Uterus (tissue), 3 donors: ENCODE measurements at regions not wholly inside any gene's neighbourhood (a gene's known extent, or its start where the extent isn't known, plus 50 kb on each side); places are given as distances from the start of the nearest gene placed in this dataset.

Experiments
- DNase-seq, 2 donors: peaks; one replicate each; pipeline ENCODE4 v3.0.0-alpha.2; 2019 to 2020
- H3K27ac ChIP-seq, 2 donors: fragments of 200-600 bp; sonication (generic); 1 replicate in 1 of 2; 2 replicates in 1 of 2; pipeline ENCODE4 v1.5.1; 2016 to 2018
- H3K27me3 ChIP-seq, 2 donors: fragments of 200-600 bp; sonication (generic); one replicate each; pipeline ENCODE4 v1.5.1; 2018 to 2019; ENCODE audit warnings: control low read depth in 1 of 2
- H3K36me3 ChIP-seq, 2 donors: fragments of 200-600 bp; sonication (generic); one replicate each; pipeline ENCODE4 v1.5.1; 2019; ENCODE audit warnings: control low read depth in 1 of 2
- H3K4me1 ChIP-seq, 2 donors: fragments of 200-600 bp; sonication (generic); one replicate each; pipeline ENCODE4 v1.5.1; 2018 to 2019; ENCODE audit warnings: control low read depth in 1 of 2
- H3K4me3 ChIP-seq, 2 donors: fragments of 200-600 bp; sonication (generic); 1 replicate in 1 of 2; 2 replicates in 1 of 2; pipeline ENCODE4 v1.5.1; 2018 to 2019; ENCODE audit warnings: mild to moderate bottlenecking in 1 of 2
- H3K9me3 ChIP-seq, 2 donors: fragments of 200-600 bp; sonication (generic); one replicate each; pipeline ENCODE4 v1.5.1; 2019; ENCODE audit warnings: control low read depth in 1 of 2
- POLR2A ChIP-seq, 2 donors: fragments of 450-650 bp; IDR thresholded peaks; one replicate each; pipeline ENCODE4 v1.6.1; 2016; ENCODE audit warnings: antibody characterized with exemption in 2 of 2, mild to moderate bottlenecking in 1 of 2, moderate library complexity in 1 of 2
- intact Hi-C: fragments of 100-400 bp; cut with DNase I; formaldehyde crosslinking; loops from one replicate; pipeline ENCODE4 v1.15.1; 2023; ENCODE audit warnings: low total_unique reads
- TF ChIP-seq, protein P1 (sequence below), 4 experiments: fragments of 200-600 bp in 2 of 4; fragments of 450-650 bp in 2 of 4; sonication (generic) in 2 of 4; IDR thresholded peaks; one replicate each; pipeline ENCODE4 v1.5.1; 2016 to 2019; ENCODE audit warnings: antibody characterized with exemption in 4 of 4, mild to moderate bottlenecking in 2 of 4, moderate library complexity in 1 of 4
- donor health status: DM: yes; HTN: yes; CAD: no.

DNA sequence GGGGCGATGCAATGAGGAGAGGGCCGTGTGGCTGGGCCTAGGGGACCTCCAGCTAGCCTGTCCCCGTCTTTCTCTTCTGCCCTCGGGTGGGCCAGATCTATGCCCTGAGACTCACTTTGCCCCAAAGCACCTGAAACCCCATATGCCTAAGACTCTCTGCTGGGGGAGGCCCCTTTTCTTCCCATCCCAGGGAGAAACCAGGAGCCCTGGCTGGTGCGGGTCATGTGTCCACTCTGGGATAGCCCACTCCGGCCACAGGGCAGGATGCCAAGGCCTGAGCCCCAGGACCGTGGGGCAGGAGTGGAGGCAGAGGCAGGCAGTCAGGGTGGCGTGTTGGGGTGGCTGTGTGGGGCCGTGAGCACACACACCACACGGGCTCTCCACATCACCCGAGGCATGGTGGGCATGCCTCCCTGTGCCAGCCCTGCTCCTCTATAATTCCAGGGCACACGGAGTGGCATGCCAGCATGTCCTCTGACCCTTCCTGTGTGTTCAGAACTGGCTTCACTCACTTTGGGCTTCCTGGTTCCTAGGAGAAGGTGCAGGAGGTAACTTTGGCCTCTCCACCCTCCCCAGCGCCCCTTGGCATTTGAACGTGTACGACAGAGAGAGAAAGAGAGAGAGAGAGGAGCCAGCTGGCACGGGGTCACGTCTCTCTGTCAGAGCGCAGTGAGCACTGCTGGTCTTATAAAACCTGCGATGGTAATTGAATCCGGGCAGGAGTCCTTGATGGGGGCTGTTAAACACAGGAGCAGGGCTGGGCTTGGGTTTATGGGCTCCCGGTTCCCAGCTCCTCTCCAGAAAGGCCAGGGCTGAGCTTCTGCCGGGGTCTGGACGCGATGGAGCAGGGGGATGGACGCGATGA, 144.2 kb downstream of the KIF26A start:
- Histone ChIP-seq H3K4me1 (no peaks in the 10 kb centered on the region), H3K27ac (no peak overlapping the region), H3K9me3 (no peaks in the 10 kb centered on the region), H3K36me3 (no peaks in the 10 kb centered on the region), H3K27me3 (no peaks in the 10 kb centered on the region), H3K4me3 (no peak overlapping the region)
- no peak for TF ChIP-seq POLR2A (IDR thresholded peaks at IDR 0.05)
- TF ChIP-seq, protein P1, sequence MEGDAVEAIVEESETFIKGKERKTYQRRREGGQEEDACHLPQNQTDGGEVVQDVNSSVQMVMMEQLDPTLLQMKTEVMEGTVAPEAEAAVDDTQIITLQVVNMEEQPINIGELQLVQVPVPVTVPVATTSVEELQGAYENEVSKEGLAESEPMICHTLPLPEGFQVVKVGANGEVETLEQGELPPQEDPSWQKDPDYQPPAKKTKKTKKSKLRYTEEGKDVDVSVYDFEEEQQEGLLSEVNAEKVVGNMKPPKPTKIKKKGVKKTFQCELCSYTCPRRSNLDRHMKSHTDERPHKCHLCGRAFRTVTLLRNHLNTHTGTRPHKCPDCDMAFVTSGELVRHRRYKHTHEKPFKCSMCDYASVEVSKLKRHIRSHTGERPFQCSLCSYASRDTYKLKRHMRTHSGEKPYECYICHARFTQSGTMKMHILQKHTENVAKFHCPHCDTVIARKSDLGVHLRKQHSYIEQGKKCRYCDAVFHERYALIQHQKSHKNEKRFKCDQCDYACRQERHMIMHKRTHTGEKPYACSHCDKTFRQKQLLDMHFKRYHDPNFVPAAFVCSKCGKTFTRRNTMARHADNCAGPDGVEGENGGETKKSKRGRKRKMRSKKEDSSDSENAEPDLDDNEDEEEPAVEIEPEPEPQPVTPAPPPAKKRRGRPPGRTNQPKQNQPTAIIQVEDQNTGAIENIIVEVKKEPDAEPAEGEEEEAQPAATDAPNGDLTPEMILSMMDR (IDR thresholded peaks at IDR 0.05), result no peak
- intact Hi-C loops, result no loop called here
- DNase-seq, result peak; percentile 9 to 10

- no peak overlapping the region for H3K27ac ChIP-seq
- H3K4me1 ChIP-seq, result no peaks in the 10 kb centered on the region
- no peak overlapping the region for H3K4me3 ChIP-seq
- intact Hi-C loops, result no loop called here
- peak in 1 of 2 donors; percentile 8 for DNase-seq
- no peaks in the 10 kb centered on the region for H3K9me3 ChIP-seq
- H3K36me3 ChIP-seq, result no peaks in the 10 kb centered on the region
- H3K27me3 ChIP-seq, result no peaks in the 10 kb centered on the region
- TF ChIP-seq, protein P1 (IDR thresholded peaks at IDR 0.05), result no peak
- TF ChIP-seq POLR2A (IDR thresholded peaks at IDR 0.05), result no peak
Observed at GRCh38 chr14:104283197-104284106, 145.1 kb downstream of the KIF26A start.

- H3K27ac ChIP-seq, result no peak overlapping the region
- DNase-seq, result no peak
- no peaks in the 10 kb centered on the region for H3K27me3 ChIP-seq
- H3K4me1 ChIP-seq, result no peaks in the 10 kb centered on the region
- intact Hi-C loops, result no loop called here
- no peaks in the 10 kb centered on the region for H3K36me3 ChIP-seq
- H3K9me3 ChIP-seq, result no peaks in the 10 kb centered on the region
- no peak for TF ChIP-seq POLR2A (IDR thresholded peaks at IDR 0.05)
- TF ChIP-seq, protein P1 (IDR thresholded peaks at IDR 0.05), result no peak
- no peak overlapping the region for H3K4me3 ChIP-seq
Observed at GRCh38 chr14:104284107-104284592, 145.8 kb downstream of the KIF26A start.

DNA sequence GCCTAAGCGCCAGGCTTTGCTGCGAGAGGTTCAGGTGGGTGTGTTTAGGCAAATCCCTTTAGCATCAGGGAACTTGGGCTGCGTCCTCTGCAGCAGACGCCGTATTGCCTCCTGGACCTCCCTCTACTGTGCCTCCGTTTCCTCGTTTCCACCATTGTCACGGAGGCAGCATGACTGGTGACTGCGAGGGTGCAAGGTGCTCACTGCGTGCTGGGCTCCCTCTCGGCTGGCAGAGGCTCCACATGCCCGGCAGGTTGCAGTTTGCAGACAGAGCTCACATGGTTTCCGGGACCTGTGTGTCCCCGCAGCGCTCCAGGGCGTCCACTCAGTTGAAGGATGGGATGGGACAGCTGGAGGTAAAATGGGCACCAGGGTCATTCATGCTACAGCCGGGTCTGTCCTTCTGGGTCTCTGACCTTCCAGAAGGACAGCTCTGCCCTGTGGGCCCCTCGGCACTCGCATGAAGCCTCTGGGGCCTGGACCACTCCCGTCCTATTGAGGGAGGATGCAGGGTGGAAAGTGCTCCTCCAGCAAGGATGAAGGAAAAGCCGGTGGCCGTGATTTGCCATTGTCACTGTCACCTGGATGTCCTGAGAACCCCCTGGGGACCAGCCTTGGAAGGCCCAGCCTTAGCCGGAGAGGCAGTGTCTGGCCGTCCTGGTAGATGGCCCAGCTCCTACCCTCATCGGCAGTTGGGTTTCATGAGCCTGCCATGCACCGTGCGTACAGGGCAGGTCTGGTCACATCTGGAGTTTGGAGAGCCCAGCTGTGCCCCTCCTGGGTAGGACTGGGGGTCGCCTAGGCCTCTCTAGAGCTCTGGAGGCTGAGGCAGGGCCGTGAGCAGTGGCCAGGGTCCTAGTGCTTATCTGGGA, 146.5 kb downstream of the KIF26A start:
- Histone ChIP-seq H3K27ac (no peak overlapping the region), H3K4me1 (no peaks in the 10 kb centered on the region), H3K27me3 (no peaks in the 10 kb centered on the region), H3K9me3 (no peaks in the 10 kb centered on the region), H3K36me3 (no peaks in the 10 kb centered on the region), H3K4me3 (no peak overlapping the region)
- intact Hi-C loops, result no loop called here
- TF ChIP-seq, protein P1 (IDR thresholded peaks at IDR 0.05), result no peak
- no peak for TF ChIP-seq POLR2A (IDR thresholded peaks at IDR 0.05)
- DNase-seq, result no peak
